ENCODE measurements at regions not wholly inside any gene's neighbourhood (a gene's known extent, or its start where the extent isn't known, plus 50 kb on each side); places are given as distances from the start of the nearest gene placed in this dataset.

DNA sequence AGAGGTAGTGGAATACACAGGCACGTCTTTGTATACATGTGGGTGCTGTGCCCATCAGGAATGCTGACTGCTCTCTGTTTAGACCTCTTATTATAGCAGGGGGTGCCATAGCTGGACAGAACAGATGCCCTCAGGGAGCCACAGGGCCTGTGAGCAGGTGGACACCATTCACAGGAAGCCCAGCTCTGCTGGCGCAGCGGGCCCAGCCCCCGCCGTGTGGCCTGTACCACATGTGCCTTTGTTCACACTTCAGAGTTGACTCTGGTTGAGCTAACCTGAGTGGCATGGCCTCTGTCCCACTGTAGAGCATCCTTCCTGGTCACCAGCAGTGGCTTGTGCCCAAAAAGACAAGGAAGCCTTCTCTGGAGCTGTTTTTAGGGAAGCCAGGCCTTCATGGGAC lies 730.9 kb upstream of the ID2 start:
- Mint-ChIP-seq H3K4me3 (ENCODE audit: unreplicated experiment) (no peak overlapping the region), H3K36me3 (ENCODE audit: unreplicated experiment) (no peaks in the 10 kb centered on the region), H3K4me1 (ENCODE audit: low read depth, unreplicated experiment) (peaks cover 16% of the 10 kb centered on the region), H3K27me3 (ENCODE audit: unreplicated experiment) (peaks cover 2% of the 10 kb centered on the region), H3K27ac (ENCODE audit: unreplicated experiment) (no peak overlapping the region), H3K9me3 (ENCODE audit: unreplicated experiment) (peaks cover 7% of the 10 kb centered on the region)
- DNase-seq, result no peak
- TF ChIP-seq CTCF (IDR thresholded peaks at IDR 0.05; ENCODE audit: partially characterized antibody, unreplicated experiment), result no peak

- Mint-ChIP-seq H3K4me1 (ENCODE audit: low read depth, unreplicated experiment) (peaks cover 16% of the 10 kb centered on the region), H3K36me3 (ENCODE audit: unreplicated experiment) (no peaks in the 10 kb centered on the region), H3K9me3 (ENCODE audit: unreplicated experiment) (peaks cover 7% of the 10 kb centered on the region), H3K27ac (ENCODE audit: unreplicated experiment) (no peak overlapping the region), H3K4me3 (ENCODE audit: unreplicated experiment) (no peak overlapping the region), H3K27me3 (ENCODE audit: unreplicated experiment) (peaks cover 2% of the 10 kb centered on the region)
- DNase-seq, result no peak
- no peak for TF ChIP-seq CTCF (IDR thresholded peaks at IDR 0.05; ENCODE audit: partially characterized antibody, unreplicated experiment)
Measured at GRCh38 chr2:7951490-7951889, 730.4 kb upstream of the ID2 start.

DNA sequence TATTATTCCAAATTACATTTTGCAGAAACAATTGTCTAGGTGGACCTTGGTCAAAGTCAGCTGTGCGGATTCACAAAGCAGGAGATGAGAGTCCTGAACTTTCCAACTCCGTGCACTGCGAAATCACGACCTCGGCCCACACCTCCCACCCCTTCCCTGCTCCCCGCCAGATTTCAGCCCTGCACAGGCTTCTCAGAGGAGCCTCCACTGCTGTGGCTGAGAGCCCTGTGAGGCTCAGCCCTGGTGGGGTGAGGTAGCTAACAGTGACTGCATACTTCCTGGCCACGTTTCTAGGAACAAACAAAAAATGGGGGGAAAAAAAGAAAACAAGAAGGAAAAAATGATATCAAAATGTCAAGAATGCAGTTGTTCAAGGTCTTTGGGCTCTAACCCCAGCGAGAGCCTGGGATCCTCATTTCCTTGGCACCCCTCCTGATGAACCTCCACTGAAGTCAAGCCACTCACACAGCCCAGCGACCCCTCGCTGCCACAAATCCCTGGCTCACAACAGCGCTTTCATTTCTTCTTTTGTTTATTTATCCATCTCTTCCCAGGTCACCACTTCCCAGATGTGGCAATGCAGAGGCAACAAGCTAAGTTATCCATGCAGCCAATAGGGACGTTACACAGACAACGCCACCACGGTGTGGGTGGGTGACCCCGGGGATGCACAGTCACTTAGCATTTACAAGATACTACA lies 729.7 kb upstream of the ID2 start:
- TF ChIP-seq CTCF (IDR thresholded peaks at IDR 0.05; ENCODE audit: partially characterized antibody, unreplicated experiment), result no peak
- no peaks in the 10 kb centered on the region for H3K36me3 Mint-ChIP-seq (ENCODE audit: unreplicated experiment)
- DNase-seq, result no peak
- H3K4me3 Mint-ChIP-seq (ENCODE audit: unreplicated experiment), result no peak overlapping the region
- H3K27ac Mint-ChIP-seq (ENCODE audit: unreplicated experiment), result no peak overlapping the region
- H3K27me3 Mint-ChIP-seq (ENCODE audit: unreplicated experiment), result peaks cover 2% of the 10 kb centered on the region
- H3K9me3 Mint-ChIP-seq (ENCODE audit: unreplicated experiment), result peaks cover 7% of the 10 kb centered on the region
- H3K4me1 Mint-ChIP-seq (ENCODE audit: low read depth, unreplicated experiment), result peaks cover 16% of the 10 kb centered on the region

GRCh38 chr2:7953195-7953594 lies 728.7 kb upstream of the ID2 start:
- Mint-ChIP-seq H3K27me3 (ENCODE audit: unreplicated experiment) (peaks cover 2% of the 10 kb centered on the region), H3K4me3 (ENCODE audit: unreplicated experiment) (no peak overlapping the region), H3K36me3 (ENCODE audit: unreplicated experiment) (no peaks in the 10 kb centered on the region), H3K4me1 (ENCODE audit: low read depth, unreplicated experiment) (peaks cover 16% of the 10 kb centered on the region), H3K27ac (ENCODE audit: unreplicated experiment) (peak overlapping the region; percentile 76), H3K9me3 (ENCODE audit: unreplicated experiment) (peaks cover 7% of the 10 kb centered on the region)
- no peak for TF ChIP-seq CTCF (IDR thresholded peaks at IDR 0.05; ENCODE audit: partially characterized antibody, unreplicated experiment)
- DNase-seq, result peak; percentile 49

DNA sequence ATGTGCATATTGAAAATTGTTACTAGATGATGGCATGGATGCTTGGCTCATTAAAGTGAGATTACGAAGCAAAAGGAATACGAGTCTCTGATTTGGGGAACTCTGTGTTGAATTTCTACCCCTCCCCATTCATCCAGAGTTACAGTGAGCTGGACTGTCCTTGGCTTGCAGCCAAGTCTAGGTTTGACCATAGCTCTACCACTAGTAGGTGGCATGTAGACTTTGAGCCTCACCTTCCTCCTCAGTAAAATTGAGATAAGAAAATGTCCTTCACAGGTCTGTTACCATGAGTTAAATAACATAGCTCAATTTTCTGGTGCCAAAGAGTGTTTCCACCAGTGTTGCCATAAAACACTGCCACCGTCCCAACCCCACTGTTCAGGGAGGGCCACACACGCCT lies 727.6 kb upstream of the ID2 start:
- H3K4me1 Mint-ChIP-seq (ENCODE audit: low read depth, unreplicated experiment), result peaks cover 16% of the 10 kb centered on the region
- TF ChIP-seq CTCF (IDR thresholded peaks at IDR 0.05; ENCODE audit: partially characterized antibody, unreplicated experiment), result no peak
- H3K9me3 Mint-ChIP-seq (ENCODE audit: unreplicated experiment), result peaks cover 7% of the 10 kb centered on the region
- peaks cover 2% of the 10 kb centered on the region for H3K27me3 Mint-ChIP-seq (ENCODE audit: unreplicated experiment)
- H3K4me3 Mint-ChIP-seq (ENCODE audit: unreplicated experiment), result no peak overlapping the region
- H3K27ac Mint-ChIP-seq (ENCODE audit: unreplicated experiment), result no peak overlapping the region
- DNase-seq, result no peak
- H3K36me3 Mint-ChIP-seq (ENCODE audit: unreplicated experiment), result no peaks in the 10 kb centered on the region
